ENCODE measurements at regions not wholly inside any gene's neighbourhood (a gene's known extent, or its start where the extent isn't known, plus 50 kb on each side); places are given as distances from the start of the nearest gene placed in this dataset.

GRCh38 chr2:118698564-118698963 lies 148.9 kb downstream of the EN1 start:
- no peak for DNase-seq
- TF ChIP-seq GATA1 (IDR thresholded peaks at IDR 0.05; ENCODE audit: low read depth, low read length), result no peak
- TF ChIP-seq POLR2A (IDR thresholded peaks at IDR 0.05; ENCODE audit: low read length), result no peak

GRCh38 chr2:118697781-118698180 lies 149.7 kb downstream of the EN1 start:
- DNase-seq, result no peak
- no peak for TF ChIP-seq POLR2A (IDR thresholded peaks at IDR 0.05; ENCODE audit: low read length)
- no peak for TF ChIP-seq GATA1 (IDR thresholded peaks at IDR 0.05; ENCODE audit: low read depth, low read length)

GRCh38 chr2:118696786-118697465 lies 150.5 kb downstream of the EN1 start:
- DNase-seq, result no peak

GRCh38 chr2:118693287-118693822 lies 154.1 kb downstream of the EN1 start:
- no peak for TF ChIP-seq POLR2A (IDR thresholded peaks at IDR 0.05; ENCODE audit: low read length)
- TF ChIP-seq GATA1 (IDR thresholded peaks at IDR 0.05; ENCODE audit: low read depth, low read length), result no peak
- no peak for DNase-seq

More at GRCh38 chr2:118696786-118697465, 150.5 kb downstream of the EN1 start:
- TF ChIP-seq POLR2A (IDR thresholded peaks at IDR 0.05; ENCODE audit: low read length), result no peak
- no peak for TF ChIP-seq GATA1 (IDR thresholded peaks at IDR 0.05; ENCODE audit: low read depth, low read length)

GRCh38 chr2:118689874-118690273 lies 157.6 kb downstream of the EN1 start:
- TF ChIP-seq POLR2A (IDR thresholded peaks at IDR 0.05; ENCODE audit: low read length), result no peak
- TF ChIP-seq GATA1 (IDR thresholded peaks at IDR 0.05; ENCODE audit: low read depth, low read length), result no peak
- DNase-seq, result no peak

GRCh38 chr2:118689456-118689855 lies 158.0 kb downstream of the EN1 start:
- TF ChIP-seq POLR2A (IDR thresholded peaks at IDR 0.05; ENCODE audit: low read length), result no peak
- TF ChIP-seq GATA1 (IDR thresholded peaks at IDR 0.05; ENCODE audit: low read depth, low read length), result no peak
- DNase-seq, result no peak

- no peak for TF ChIP-seq GATA1 (IDR thresholded peaks at IDR 0.05; ENCODE audit: low read depth, low read length)
- TF ChIP-seq POLR2A (IDR thresholded peaks at IDR 0.05; ENCODE audit: low read length), result no peak
- no peak for DNase-seq
Measured at GRCh38 chr2:118689033-118689432, 158.4 kb downstream of the EN1 start.

GRCh38 chr2:118687698-118688097 lies 159.8 kb downstream of the EN1 start:
- no peak for DNase-seq
- TF ChIP-seq GATA1 (IDR thresholded peaks at IDR 0.05; ENCODE audit: low read depth, low read length) (no peak), POLR2A (IDR thresholded peaks at IDR 0.05; ENCODE audit: low read length) (no peak)

GRCh38 chr2:118687192-118687591 lies 160.3 kb downstream of the EN1 start:
- no peak for TF ChIP-seq GATA1 (IDR thresholded peaks at IDR 0.05; ENCODE audit: low read depth, low read length)
- no peak for TF ChIP-seq POLR2A (IDR thresholded peaks at IDR 0.05; ENCODE audit: low read length)
- no peak for DNase-seq

- TF ChIP-seq POLR2A (IDR thresholded peaks at IDR 0.05; ENCODE audit: low read length) (no peak), GATA1 (IDR thresholded peaks at IDR 0.05; ENCODE audit: low read depth, low read length) (no peak)
- no peak for DNase-seq
Measured at GRCh38 chr2:118686346-118686745, 161.1 kb downstream of the EN1 start.

GRCh38 chr2:118683460-118683859 lies 164.0 kb downstream of the EN1 start:
- no peak for DNase-seq
- no peak for TF ChIP-seq GATA1 (IDR thresholded peaks at IDR 0.05; ENCODE audit: low read depth, low read length)
- no peak for TF ChIP-seq POLR2A (IDR thresholded peaks at IDR 0.05; ENCODE audit: low read length)

- TF ChIP-seq POLR2A (IDR thresholded peaks at IDR 0.05; ENCODE audit: low read length) (no peak), GATA1 (IDR thresholded peaks at IDR 0.05; ENCODE audit: low read depth, low read length) (no peak)
Measured at GRCh38 chr2:118678985-118679384, 168.5 kb downstream of the EN1 start.

GRCh38 chr2:118677546-118677945 lies 169.9 kb downstream of the EN1 start:
- TF ChIP-seq POLR2A (IDR thresholded peaks at IDR 0.05; ENCODE audit: low read length) (no peak), GATA1 (IDR thresholded peaks at IDR 0.05; ENCODE audit: low read depth, low read length) (no peak)
- no peak for DNase-seq

More at GRCh38 chr2:118678985-118679384, 168.5 kb downstream of the EN1 start:
- no peak for DNase-seq

- DNase-seq, result no peak
- TF ChIP-seq POLR2A (IDR thresholded peaks at IDR 0.05; ENCODE audit: low read length) (no peak), GATA1 (IDR thresholded peaks at IDR 0.05; ENCODE audit: low read depth, low read length) (no peak)
Measured at GRCh38 chr2:118675531-118675930, 171.9 kb downstream of the EN1 start.

GRCh38 chr2:118672571-118673158 lies 174.8 kb downstream of the EN1 start:
- DNase-seq, result peak in 1 of 2 experiments; percentile 6
- TF ChIP-seq GATA1 (IDR thresholded peaks at IDR 0.05; ENCODE audit: low read depth, low read length), result no peak
- no peak for TF ChIP-seq POLR2A (IDR thresholded peaks at IDR 0.05; ENCODE audit: low read length)
